Gastroesophageal sphincter (tissue), 3 donors: ENCODE measurements at regions not wholly inside any gene's neighbourhood (a gene's known extent, or its start where the extent isn't known, plus 50 kb on each side); places are given as distances from the start of the nearest gene placed in this dataset.

Experiments
- CTCF ChIP-seq, 4 experiments: fragments of 200-600 bp in 2 of 4; fragments of 450-650 bp in 2 of 4; sonication (generic) in 1 of 4; IDR thresholded peaks; one replicate each; pipeline ENCODE4 v1.5.1; 2017 to 2019; ENCODE audit warnings: antibody characterized with exemption in 4 of 4, mild to moderate bottlenecking in 2 of 4, moderate library complexity in 2 of 4
- EP300 ChIP-seq: sonication (generic); formaldehyde crosslinking; IDR thresholded peaks from one replicate; pipeline ENCODE4 v1.6.1; 2017; ENCODE audit warnings: antibody characterized with exemption, mild to moderate bottlenecking
- POLR2A ChIP-seq, 2 donors: fragments of 450-650 bp; IDR thresholded peaks; one replicate each; pipeline ENCODE4 v1.6.1; 2017; ENCODE audit warnings: antibody characterized with exemption in 2 of 2, mild to moderate bottlenecking in 2 of 2, moderate library complexity in 1 of 2
- POLR2AphosphoS5 ChIP-seq: sonication (generic); formaldehyde crosslinking; IDR thresholded peaks from one replicate; pipeline ENCODE4 v1.6.1; 2017; ENCODE audit warnings: antibody characterized with exemption

DNA sequence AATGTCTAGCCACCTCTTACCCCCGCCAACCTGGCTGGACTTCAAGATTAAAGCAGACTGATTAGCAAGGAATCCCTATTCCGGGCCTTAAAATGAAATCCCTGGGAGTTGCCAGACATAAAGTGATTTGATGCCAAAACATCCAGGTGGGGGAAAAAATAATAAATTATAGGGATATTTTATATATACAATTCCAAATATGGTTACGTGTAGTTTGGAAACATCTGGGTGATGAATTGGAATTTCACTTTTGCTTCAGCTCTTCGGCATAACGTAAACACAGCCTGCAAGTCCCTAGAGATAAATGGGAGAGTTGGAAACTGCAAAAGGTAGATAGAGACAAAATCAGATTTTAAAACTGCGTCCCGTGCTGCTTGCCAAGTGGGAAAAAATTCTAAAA is 545.5 kb upstream of the MDFIC2 start:
- TF ChIP-seq POLR2A (IDR thresholded peaks at IDR 0.05) (no peak), CTCF (IDR thresholded peaks at IDR 0.05) (no peak), EP300 (no peak), POLR2AphosphoS5 (no peak)
